Left forelimb (tissue), 1 donor: ENCODE measurements at regions not wholly inside any gene's neighbourhood (a gene's known extent, or its start where the extent isn't known, plus 50 kb on each side); places are given as distances from the start of the nearest gene placed in this dataset.

Source experiments
- DNase-seq: peaks from one replicate; pipeline ENCODE4 v3.0.0-alpha.2; 2018; ENCODE audit warnings: low spot score

DNA sequence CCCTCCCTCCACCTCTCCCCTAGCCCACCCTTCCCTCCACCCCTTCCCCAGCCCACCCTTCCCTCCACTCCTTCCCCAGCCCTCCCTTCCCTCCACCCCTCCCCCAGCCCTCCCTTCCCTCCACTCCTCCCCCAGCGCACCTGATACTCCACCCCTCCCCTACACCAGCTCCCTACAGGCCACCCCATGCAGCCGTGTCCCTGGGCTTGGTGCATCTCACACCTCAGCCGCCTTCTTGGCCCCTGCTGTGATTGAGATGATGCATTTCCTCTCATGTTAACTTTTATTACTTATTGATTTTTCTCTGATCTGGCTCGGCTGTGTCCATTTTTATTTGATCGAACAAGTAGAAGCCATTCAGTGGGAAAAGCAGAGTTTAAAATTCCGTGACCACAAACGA lies 243.8 kb downstream of the MATN1 start:
- DNase-seq: no peak

- DNase-seq: peak; percentile 45
Observed at GRCh38 chr1:30478799-30479563, 244.4 kb downstream of the MATN1 start.

DNA sequence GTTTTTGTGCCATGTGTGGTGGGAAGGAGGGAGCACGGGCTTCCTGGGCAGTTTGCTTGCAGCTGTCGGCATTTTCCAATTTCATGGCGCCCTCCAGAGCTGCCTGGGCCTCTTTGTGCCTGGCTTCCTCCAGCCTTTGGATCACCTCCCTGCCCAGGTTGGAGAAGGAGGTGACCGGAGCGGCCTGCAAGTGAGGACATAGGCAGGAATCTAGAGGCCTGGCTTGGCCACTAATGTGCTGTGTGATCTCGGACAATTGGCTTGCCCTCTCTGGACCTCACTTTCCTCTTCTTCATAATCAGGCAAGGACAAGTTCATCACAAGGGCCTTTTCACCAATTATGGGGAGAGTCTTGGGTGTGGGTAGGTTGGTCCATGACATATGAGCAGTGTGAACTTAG lies 245.1 kb downstream of the MATN1 start:
- DNase-seq: peak; percentile 37

DNA sequence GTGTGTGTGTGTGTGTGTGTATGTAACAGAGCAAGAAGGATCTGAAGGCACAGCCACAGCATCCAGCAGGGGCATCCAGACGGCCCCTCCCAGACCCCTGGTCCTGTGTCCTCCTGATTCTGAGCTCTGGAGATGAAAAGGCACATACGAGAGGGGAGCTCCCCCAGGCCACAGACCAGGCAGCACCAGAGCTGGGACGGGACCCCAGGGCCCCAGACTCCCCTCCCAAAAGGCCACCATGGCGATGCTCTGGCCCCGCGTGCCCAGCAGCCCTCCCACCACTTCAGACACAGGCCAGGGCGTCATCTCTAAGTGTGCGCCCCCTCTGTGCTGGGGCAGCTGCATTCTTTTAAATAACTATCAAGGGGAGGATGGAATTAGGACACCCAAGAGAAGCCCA lies 245.8 kb downstream of the MATN1 start:
- peak; percentile 31 for DNase-seq

- peak; percentile 31 for DNase-seq
Observed at GRCh38 chr1:30476911-30477459, 246.4 kb downstream of the MATN1 start.

DNA sequence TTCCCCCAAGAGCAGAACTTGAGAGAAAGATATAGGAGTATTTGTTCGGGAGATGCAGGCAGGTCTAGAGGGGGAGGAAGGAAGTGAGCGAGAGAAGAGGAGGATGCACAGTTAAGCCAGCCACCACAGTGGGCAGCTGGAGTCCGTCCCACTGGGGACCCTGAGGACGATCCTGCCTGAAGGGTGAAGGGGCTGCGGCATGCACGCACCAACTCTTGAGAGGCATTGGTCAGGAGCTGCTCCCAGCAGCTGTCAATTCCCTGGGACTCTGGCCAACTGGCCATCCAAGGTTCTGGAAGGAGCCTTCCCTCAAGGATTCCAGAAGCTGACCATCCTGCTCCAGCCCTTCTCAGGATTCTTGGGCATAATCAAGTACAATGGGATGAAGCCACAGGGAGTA lies 246.9 kb downstream of the MATN1 start:
- DNase-seq: no peak

DNA sequence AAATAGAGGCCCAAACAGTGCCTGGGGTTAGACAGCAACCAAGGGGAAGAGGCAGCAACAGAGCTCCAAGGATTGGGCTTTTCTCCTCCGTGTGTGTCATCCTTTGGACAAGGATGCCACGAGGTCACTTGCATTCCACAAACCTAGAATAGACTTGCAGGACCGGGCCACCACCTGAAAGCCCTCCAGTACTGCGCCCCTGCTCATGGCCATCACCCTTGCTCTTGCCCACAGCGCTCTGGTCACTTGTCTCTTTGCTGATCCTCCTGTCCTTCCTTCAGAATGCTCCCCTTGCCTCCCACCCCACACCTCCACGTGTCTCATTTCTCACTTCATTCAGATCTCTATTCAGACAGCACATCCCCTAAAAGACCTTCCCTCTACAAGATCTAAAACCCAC lies 247.4 kb downstream of the MATN1 start:
- DNase-seq: no peak

DNA sequence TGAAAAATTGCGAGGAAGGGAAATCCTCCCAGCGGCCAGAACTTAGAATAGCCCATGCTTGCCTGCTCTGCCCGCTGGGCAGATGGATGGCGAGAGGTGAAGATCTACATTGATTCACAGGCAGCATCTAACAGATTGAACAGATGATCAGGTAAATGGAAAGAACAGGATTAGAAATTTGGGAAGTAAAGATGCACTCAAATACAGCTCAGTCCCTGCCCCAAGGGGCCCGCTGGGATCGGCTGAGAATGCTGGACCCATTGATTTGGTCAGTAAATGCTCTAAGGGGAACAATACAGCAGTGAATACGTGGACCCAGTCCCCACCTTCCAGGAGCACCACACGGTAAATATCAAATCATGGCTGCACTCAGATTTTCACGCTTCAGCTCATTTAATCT lies 248.2 kb downstream of the MATN1 start:
- DNase-seq: no peak

GRCh38 chr1:30474818-30475200 lies 248.6 kb downstream of the MATN1 start:
- no peak for DNase-seq

GRCh38 chr1:30473922-30474817 lies 249.2 kb downstream of the MATN1 start:
- no peak for DNase-seq

DNA sequence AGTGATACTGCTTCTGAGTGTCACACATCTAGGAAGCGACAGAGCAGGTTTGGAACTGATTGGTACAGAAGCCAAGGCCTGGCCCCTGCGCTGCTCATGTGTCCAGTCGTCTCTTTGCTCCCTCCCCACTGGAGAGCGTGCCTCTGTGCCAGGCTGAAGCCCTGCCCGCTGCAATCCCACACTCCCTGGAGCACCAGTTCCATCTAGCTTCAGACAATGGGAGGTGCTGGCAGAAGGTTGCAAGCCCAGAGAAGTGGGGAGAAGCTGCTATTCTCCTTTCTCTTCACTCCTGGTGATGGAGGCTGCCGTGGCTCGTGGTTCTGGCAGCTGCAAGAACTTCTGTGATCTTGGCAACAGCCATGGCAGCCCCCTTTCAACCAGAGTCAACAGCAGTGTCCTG lies 250.9 kb downstream of the MATN1 start:
- DNase-seq: no peak

GRCh38 chr1:30472009-30472408 lies 251.4 kb downstream of the MATN1 start:
- no peak for DNase-seq

- no peak for DNase-seq
Observed at GRCh38 chr1:30471307-30471706, 252.1 kb downstream of the MATN1 start.

- no peak for DNase-seq
Observed at GRCh38 chr1:30469426-30469825, 254.0 kb downstream of the MATN1 start.

DNA sequence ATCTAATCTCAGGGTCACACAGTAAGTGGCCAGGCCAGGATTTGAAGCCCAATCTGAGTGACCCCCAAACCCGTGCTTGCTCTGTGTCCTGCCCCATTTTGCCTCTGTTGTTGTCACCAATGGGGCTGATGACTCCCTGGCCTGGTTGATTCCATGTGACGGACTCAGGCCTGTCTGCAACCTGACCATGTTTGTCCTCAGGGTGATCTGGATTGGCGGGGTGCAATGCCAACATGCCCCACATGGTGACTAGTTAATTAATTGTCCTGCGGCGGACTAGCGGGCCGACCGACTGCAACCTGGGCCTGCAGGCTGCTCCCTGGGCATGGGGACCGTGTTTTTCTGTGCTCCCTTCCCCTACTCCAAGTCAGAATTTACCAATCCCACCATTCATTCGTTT lies 256.3 kb downstream of the MATN1 start:
- DNase-seq: no peak

GRCh38 chr1:30466610-30467009 lies 256.8 kb downstream of the MATN1 start:
- no peak for DNase-seq

GRCh38 chr1:30466026-30466425 lies 257.4 kb downstream of the MATN1 start:
- DNase-seq: no peak

DNA sequence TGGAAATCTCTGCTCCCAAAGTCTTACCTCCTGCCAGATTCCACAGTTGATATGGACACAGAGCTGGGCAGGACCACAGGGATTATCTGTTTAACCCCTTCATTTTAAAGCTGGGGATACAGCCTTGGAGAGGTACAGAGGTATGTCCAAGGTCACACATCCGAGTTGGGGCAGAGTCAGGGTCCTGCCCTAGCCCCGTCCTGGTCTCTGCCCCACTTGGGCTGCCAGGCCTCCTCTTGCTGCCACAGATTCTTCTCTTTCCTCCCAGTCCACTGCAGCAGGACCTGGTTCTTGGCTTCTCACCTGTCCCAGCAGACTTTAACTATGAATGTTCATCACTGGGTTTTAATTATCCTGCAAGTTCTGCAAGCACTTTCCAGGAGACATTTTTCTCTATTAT lies 258.3 kb downstream of the MATN1 start:
- DNase-seq: no peak

- DNase-seq: no peak
Observed at GRCh38 chr1:30464187-30464617, 259.2 kb downstream of the MATN1 start.

- DNase-seq: no peak
Observed at GRCh38 chr1:30462826-30463425, 260.5 kb downstream of the MATN1 start.

DNA sequence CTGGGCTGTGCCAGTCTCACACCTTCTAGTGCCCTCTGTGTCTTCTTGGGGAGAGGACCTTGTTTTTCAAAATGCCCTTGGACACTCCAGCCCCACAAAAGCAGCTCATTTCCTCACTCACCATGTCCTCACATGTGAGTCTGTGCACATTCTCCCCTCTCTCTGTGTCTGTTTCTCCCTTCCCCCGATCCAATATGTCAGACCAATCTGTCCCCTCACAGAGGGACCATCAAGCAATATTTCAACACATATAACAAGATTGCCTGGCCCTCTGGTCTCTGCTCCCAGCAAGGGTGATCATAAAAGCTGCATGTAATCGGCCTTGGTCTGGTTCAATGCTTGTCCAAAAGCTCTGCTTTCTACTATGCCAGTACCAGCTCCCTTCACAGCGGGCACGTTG lies 261.2 kb downstream of the MATN1 start:
- no peak for DNase-seq

- DNase-seq: no peak
Observed at GRCh38 chr1:30461640-30462039, 261.7 kb downstream of the MATN1 start.

DNA sequence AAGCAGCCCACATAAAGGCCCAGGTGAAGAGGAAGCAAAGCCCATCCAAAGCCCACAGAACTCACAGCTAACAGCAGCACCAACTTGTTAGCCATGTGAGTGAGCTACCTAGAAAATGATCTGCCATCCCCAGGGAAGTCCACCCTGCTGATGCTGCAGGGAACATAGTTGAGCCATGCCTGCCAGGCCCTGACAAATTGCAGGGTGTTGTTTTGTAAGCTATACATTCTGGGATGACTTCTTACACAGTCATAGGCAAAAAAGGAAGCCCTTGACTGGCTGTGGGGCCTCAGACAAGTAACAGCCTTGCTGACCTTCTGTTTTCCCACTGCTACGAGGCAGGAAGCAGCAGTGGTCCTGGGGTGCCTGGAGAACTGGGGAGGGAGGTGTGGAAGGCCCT lies 262.7 kb downstream of the MATN1 start:
- no peak for DNase-seq
